Hematopoietic multipotent progenitor cell treated with erythropoietin and hydrocortisone succinate and interleukin-3 and kit ligand, for 8 days (in vitro differentiated cells): ENCODE measurements at regions not wholly inside any gene's neighbourhood (a gene's known extent, or its start where the extent isn't known, plus 50 kb on each side); places are given as distances from the start of the nearest gene placed in this dataset.
"Not testable (repeated sequence)": the region's sequence is repeated elsewhere in the genome, so short reads cannot be mapped to it uniquely, and the experiment has no call there.

Source experiments
- DNase-seq: peaks from one replicate; pipeline ENCODE4 v3.0.0-alpha.2; 2015

- DNase-seq: no peak
Measured at GRCh38 chr10:81297292-81297691, 577.7 kb upstream of the NRG3 start.

- DNase-seq: no peak
Measured at GRCh38 chr10:81303656-81304055, 571.3 kb upstream of the NRG3 start.

- DNase-seq: peak; percentile 67
Measured at GRCh38 chr10:81306971-81307782, 567.8 kb upstream of the NRG3 start.

GRCh38 chr10:81309041-81309552 lies 565.9 kb upstream of the NRG3 start:
- no peak for DNase-seq

GRCh38 chr10:81314471-81314870 lies 560.5 kb upstream of the NRG3 start:
- DNase-seq: no peak

- no peak for DNase-seq
Measured at GRCh38 chr10:81315026-81315425, 560.0 kb upstream of the NRG3 start.

GRCh38 chr10:81348003-81348402 lies 527.0 kb upstream of the NRG3 start:
- no peak for DNase-seq

GRCh38 chr10:81367132-81367531 lies 507.9 kb upstream of the NRG3 start:
- no peak for DNase-seq

GRCh38 chr10:81386817-81387216 lies 488.2 kb upstream of the NRG3 start:
- DNase-seq: no peak

GRCh38 chr10:81403451-81403850 lies 471.5 kb upstream of the NRG3 start:
- DNase-seq: no peak

- no peak for DNase-seq
Measured at GRCh38 chr10:81405399-81405798, 469.6 kb upstream of the NRG3 start.

GRCh38 chr10:81414038-81414437 lies 461.0 kb upstream of the NRG3 start:
- no peak for DNase-seq

- DNase-seq: no peak
Measured at GRCh38 chr10:81426722-81427121, 448.3 kb upstream of the NRG3 start.

- no peak for DNase-seq
Measured at GRCh38 chr10:81428456-81429134, 446.4 kb upstream of the NRG3 start.

- DNase-seq: no peak
Measured at GRCh38 chr10:81439445-81439844, 435.5 kb upstream of the NRG3 start.

- DNase-seq: not testable (repeated sequence)
Measured at GRCh38 chr10:81441624-81442023, 433.4 kb upstream of the NRG3 start.

GRCh38 chr10:81444242-81444929 lies 430.6 kb upstream of the NRG3 start:
- no peak for DNase-seq

GRCh38 chr10:81450651-81451050 lies 424.3 kb upstream of the NRG3 start:
- DNase-seq: no peak

GRCh38 chr10:81472927-81473470 lies 402.0 kb upstream of the NRG3 start:
- DNase-seq: no peak

- DNase-seq: no peak
Measured at GRCh38 chr10:81473755-81474154, 401.2 kb upstream of the NRG3 start.

GRCh38 chr10:81479316-81479715 lies 395.7 kb upstream of the NRG3 start:
- DNase-seq: no peak

GRCh38 chr10:81496626-81497025 lies 378.4 kb upstream of the NRG3 start:
- DNase-seq: no peak

GRCh38 chr10:81498011-81498551 lies 376.9 kb upstream of the NRG3 start:
- no peak for DNase-seq
